ENCODE measurements at regions not wholly inside any gene's neighbourhood (a gene's known extent, or its start where the extent isn't known, plus 50 kb on each side); places are given as distances from the start of the nearest gene placed in this dataset.
"Not testable (repeated sequence)": the region's sequence is repeated elsewhere in the genome, so short reads cannot be mapped to it uniquely, and the experiment has no call there.

DNA sequence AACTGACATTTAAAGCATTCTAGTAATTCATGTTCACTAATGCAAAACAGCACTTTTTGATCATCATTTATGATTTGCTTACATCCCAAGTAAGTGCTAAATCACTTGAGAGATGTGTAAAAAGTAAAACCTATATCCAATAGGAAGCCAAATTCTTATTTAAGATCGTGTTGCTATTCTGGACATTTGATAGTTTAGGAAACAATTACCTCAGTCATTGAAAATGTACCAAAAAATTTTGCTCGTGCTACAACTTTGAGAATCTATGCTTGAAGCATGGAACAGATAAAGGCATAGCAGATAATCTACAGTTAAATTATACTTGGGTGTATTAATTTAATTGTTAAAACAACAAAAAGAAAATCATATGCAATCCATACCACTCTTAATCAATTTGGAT is 571.6 kb upstream of the NR2F2 start:
- no peak for DNase-seq (ENCODE audit: low read depth)

DNA sequence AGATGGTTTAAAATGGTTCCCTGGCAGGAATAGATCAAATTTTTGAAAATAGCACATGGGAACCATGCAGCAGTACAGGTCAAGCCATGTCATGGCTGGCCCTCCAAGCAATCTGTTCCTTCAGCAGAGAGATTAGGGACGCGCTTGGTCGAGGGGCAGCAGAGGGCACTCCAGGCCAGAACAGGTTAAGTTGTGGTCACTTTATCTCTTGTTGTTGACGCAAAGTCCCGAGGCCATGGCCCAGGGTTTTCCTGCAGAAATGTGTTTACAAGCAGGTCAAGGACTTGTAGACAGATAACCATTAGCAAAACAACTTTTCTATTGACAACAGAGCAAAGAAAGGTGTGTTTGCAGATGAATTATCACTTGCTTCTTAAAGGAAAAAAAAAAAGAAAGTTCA is 570.0 kb upstream of the NR2F2 start:
- DNase-seq (ENCODE audit: low read depth): no peak

DNA sequence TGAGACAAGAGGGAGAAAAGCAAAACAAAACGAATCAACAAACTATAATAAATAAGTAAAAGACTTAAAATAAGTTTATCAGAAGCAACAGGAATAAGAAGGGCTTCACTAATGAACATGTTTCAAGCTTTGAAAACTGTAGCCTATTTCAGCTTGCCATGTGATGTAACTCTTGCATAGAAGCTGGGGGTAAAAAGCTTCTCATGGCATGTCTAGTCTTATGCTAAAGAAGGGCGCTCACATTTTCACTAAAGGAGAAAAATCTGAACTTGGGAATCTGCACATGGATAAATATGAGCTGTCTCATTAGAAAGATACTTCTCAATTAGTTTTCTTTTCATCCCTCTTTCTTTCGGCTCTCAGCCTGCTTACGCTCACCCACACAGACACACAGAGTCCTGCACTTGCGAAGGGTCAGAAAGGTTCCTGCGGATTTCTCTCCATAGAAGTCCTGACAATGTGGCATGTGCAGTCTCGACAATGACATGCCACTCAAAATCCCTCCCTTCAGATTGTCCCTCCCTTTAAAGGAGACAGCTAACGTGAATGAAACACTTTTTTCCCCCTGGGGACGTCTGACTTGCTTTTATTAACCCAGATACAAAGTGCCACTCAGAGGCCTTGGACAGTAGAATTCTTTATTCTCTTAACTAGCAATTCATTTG is 568.9 kb upstream of the NR2F2 start:
- no peak for DNase-seq (ENCODE audit: low read depth)

DNA sequence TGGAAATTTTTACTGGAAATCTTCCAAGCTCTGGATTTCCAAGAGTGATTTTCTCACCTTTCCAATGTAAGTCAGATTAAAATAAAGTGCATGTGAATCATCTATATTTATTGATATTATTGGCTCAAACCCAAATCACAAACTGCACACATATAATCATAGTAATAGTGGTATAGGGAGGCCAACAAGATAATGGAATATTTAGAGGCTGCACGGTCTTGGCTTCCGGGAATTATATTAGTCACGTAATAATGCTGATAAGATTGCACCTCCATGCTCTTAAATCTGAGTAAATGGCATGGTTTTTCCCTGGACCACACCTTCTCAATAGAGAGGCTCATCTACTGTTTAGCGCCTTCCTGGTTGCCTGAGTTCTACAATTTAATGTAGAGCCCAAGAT is 567.1 kb upstream of the NR2F2 start:
- DNase-seq (ENCODE audit: low read depth): no peak

DNA sequence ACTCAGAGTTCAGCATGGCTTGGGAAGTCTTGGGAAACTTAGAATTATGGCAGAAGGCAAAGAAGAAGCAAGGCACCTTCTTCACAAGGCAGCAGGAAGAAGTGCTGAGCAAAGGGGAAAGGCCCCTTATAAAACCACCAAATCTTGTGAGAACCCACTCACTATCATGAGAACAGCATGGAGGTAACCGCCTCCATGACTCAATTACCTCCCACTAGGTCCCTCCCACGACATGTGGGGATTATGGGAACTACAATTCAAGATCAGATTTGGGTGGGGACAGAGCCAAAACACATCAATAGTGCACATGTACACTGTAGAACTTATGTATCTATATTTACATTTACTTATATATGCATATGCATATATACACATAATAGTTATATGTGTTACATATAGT is 565.3 kb upstream of the NR2F2 start:
- DNase-seq (ENCODE audit: low read depth): no peak

DNA sequence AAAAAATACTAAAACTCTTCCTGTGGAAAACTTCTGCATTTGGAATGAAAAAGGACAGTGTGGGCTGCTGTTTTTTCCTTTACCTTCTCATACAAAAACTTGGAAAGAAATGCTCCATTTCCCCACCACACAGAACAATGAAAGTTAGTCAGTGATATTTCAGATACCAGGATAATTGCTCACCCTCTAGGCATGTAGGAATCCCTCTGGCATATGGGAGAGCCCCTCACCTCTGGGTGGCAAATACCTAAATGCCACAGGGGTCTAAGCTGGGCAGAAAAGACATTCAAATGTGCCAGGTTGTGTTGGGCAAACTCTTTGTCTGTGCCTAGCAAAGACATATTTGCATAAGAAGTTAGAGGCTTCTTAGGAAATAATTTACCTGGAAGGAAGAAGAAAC is 560.3 kb upstream of the NR2F2 start:
- DNase-seq (ENCODE audit: low read depth): no peak

DNA sequence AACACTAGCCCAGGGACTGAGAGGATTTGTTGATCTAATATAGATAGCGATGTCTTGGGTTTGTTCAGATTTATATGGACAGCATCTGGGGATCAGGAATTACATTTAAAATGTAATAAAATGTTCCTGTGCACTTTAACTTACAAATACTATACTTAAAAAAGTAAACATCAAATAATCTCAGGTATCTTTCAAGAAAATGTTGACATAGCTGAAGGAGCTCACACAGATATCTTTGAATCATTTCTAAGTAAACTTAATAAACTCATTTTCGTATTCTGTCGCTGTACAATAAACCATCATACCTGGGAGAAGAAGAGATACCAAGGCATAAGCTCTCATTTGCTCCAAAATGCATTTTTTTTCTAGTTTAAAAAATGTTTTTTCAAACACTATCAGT is 557.5 kb upstream of the NR2F2 start:
- no peak for DNase-seq (ENCODE audit: low read depth)

DNA sequence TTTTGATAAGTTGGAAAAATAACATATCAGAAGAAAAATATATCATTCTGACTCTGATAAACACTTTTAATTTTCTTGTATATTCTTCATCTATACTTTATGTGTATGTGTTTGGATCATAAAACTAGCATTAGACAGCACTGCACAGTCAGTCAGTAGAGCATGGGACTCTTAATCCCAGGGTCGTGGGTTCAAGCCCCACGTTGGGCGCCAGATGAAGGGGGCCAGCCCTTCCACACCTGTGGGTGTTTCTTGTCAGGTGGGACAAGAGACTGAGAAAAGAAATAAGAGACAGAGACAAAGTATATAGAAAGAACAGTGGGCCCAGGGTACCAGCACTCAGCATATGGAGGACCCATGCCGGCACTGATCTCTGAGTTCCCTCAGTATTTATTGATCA is 546.0 kb upstream of the NR2F2 start:
- DNase-seq (ENCODE audit: low read depth): no peak

DNA sequence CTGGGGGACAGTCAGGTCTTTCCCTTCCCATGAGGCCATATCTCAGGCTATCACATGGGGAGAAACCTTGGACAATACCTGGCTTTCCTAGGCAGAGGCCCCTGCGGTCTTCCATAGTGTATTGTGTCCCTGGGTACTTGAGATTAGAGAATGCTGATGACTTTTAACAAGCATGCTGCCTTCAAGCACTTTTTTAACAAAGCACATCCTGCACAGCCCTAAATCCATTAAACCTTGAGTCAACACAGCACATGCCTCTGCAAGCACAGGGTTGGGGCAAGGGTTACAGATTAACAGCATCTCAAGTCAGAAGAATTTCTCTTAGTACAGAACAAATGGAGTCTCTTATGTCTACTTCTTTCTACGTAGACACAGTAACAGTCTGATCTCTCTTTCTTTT is 545.2 kb upstream of the NR2F2 start:
- DNase-seq (ENCODE audit: low read depth): not testable (repeated sequence)

DNA sequence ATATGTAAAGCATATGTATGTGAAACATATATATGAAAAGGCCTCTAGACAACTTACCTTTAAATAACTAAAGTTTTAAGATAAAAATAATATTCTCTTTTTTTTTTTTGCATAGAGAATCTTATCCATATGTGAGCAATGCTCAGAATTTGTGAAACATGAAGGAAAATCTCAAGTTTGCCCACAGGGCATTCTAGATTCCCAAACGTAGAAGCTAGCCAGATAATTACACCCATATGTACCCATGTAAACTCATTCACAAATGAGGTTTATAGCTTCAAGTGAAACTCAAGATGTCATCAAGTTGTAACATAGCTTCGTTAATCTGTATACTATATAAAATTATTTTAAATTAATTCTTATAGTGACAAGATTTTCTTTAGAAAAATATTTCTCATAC is 537.3 kb upstream of the NR2F2 start:
- DNase-seq (ENCODE audit: low read depth): no peak

DNA sequence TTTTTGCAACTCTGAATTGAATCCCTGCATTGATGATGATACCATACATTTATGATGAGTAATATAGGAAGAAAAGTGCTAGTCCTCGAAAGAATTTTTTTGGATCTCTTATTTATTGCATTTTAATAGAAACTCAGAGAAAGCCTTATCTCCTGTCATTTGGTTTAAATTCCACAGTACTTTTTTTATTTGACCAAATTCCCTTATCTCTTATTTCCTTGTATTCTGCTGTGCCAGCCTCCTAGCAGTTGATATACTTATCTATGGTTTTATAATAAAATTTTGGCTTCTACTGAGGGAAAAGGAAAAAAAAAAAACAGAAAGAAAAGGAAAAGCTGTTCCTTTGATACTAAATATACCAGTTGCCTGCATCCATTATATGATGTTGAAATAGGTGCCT is 535.1 kb upstream of the NR2F2 start:
- no peak for DNase-seq (ENCODE audit: low read depth)

DNA sequence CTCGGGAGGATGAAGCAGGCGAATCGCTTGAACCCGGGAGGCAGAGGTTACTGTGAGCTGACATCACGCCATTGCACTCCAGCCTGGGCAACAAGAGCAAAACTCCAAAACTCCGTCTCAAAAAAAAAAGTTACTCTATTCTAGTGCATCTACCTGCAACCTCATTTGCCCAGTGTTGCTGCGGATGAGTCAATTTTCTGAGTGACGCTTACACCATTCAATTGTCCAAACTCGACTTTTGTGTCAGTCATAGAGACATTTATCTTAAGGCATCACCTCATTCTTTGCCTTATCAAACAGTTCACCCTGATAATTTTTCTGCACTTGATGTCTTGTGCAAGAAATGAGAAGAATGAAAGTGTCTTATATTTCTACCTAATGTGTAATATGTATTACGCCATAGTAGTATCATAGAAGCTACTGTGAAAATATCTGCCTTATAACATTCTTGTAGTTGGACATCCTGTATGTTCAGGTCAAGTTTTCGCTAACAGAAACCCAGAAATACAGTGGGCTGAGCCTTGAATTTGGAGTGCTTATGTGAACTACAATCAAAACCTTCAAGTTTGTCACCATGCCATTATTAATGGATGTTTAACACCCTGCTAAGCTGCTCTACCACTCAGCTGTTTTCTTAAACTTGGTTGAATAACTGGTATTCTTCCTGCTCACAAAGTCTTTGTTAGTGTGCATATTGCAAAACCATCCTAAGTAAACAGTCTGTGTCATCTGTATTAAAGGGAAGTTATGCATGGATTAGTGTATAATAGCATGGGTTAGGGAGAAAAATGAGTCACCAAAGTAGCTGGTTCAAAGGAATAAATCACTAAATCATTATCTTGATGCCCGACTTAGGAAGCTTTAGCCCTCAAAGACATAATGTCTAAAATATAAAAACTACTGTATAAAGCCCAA is 531.0 kb upstream of the NR2F2 start:
- no peak for DNase-seq (ENCODE audit: low read depth)

DNA sequence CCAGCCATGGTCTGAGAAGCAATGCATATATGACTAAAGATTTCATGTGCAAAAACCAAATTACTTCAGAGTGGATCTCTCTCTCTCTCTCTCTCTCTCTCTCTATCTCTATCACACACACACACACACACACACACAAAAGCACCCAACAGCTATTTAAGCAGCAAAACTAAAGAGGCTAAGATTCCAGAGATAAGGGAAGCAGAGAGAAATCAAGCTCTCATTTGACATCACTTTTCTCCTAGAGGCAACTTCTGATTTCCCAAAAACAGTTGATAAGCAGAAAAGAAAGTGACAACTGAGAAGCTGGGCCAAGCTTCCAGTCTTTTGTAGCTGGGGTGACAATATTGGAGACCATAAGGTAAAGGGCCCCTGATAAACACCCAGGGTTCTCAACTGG is 526.0 kb upstream of the NR2F2 start:
- DNase-seq (ENCODE audit: low read depth): no peak

DNA sequence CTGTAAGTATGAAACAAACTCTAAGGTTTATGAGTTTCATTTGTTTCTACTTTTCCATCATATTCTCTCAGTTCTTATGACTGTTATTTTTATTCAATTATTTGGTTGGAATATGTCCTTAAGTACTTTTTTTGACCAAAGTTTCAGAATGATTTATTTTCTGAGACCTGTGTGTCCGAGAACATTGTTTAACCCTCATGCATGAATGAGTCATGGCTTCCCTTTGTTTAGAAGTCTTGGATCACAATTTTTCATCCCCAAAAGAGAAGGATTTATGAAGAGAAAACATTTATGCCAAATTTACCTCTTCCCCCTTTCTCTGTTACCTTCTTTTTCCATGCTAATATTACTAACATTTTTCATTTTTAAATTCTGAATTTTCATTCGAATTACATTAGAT is 518.0 kb upstream of the NR2F2 start:
- no peak for DNase-seq (ENCODE audit: low read depth)

DNA sequence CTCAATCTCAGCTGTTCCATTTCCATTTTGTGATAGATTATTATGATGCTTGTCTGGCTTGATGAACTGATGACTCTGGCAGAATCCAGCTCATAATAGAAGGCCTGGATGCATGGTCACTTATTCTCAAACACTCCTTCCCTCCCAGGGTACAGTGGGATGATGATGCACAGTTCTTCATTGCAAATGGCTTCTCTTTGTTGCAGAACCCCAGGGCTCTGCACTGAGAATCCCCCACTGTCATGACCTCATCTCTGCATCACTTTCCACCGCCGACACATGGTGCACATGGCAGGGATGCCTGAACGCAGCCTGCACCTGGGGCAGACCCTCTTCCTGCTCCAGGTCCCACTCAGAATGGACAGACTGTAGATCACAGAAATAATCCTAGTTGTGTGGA is 515.6 kb upstream of the NR2F2 start:
- no peak for DNase-seq (ENCODE audit: low read depth)

DNA sequence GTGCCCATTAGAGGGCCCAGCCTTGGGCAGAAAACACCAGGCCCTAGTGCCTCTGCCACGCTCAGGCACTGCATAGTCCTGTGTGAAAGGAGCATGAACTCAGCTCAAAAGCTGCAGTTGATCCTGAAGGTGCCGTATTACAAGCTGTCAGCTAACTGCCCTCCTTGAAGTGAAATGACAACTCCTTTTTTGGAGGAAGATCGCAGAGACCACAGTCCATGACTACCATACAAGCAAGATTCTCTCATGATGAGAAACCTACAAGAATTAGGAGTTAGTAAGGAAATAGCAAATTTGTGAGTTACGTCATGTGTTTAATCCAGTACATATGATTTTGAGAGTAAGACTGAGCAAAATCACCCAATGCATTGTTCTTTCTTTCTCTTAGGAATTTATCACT is 513.9 kb upstream of the NR2F2 start:
- no peak for DNase-seq (ENCODE audit: low read depth)

DNA sequence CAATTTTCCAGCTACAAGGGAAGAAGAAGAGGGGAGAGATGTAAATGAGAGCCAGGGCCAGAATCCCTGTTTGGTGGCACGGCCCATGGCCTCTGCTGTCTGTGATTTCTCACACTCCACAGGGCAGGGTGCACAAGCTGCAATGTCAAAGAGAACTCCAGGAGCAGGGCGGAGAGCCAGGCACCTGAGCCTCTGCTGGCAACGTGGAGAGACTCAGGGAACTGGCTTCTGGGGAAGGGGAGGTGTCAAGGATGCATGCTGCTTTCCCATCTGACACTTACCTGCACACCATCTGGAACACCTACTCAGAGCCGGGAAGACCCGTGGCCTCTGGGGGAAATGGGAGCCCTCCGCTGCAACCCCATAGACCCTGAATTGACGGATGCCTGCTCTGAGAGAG is 507.5 kb upstream of the NR2F2 start:
- no peak for DNase-seq (ENCODE audit: low read depth)

DNA sequence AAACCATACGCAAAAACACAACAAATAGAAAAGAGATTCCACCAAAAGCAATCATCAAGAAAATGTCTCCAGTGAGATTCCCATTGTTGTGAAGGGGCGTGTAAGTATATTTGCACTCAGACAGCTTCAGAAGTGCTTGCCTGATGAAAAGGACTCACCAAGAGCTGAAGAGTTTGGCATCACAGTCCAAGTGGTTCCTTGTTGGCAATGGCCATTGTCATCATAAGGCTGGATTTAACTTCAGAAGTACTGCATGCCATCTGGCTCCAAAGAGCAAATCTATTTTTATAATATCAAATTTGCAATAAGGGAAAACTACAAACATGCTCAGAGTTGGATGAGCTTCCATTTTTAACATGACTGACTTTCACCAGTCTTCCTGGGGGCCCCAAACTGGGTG is 505.3 kb upstream of the NR2F2 start:
- DNase-seq (ENCODE audit: low read depth): no peak

DNA sequence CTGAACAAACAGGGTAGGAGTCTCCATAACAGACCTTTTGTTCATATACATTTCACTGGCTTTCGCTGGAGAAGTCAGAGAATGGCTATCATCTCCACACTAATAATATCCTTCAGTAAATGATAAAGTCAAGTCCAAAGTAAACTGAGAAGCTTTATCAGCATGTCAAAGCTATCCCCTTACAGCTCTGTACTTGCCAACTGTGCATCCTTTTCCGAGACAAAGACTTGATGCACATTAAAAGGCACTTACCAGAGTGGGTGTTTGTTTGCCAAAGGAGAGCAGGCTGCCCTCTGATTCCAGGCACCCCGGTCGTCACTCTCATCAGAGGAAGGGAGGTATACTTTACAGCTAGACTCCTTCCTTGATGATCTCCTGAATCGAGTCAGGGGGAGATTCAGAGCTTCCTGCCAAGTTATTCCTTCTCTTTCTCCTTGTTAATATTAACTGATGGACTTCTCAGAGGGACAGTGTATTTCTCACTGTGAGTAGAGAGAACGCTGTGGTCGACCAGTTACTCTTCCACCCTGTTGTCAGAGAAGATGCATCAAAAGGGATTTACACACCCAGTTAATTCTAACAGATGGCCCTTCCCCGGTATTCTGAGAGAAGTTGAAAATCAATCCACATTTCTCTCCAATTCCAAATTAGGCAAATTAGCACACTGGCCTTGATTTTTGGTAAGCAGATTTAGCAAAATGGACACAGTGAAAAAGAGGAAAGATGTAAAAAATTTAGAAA is 504.7 kb upstream of the NR2F2 start:
- DNase-seq (ENCODE audit: low read depth): no peak

DNA sequence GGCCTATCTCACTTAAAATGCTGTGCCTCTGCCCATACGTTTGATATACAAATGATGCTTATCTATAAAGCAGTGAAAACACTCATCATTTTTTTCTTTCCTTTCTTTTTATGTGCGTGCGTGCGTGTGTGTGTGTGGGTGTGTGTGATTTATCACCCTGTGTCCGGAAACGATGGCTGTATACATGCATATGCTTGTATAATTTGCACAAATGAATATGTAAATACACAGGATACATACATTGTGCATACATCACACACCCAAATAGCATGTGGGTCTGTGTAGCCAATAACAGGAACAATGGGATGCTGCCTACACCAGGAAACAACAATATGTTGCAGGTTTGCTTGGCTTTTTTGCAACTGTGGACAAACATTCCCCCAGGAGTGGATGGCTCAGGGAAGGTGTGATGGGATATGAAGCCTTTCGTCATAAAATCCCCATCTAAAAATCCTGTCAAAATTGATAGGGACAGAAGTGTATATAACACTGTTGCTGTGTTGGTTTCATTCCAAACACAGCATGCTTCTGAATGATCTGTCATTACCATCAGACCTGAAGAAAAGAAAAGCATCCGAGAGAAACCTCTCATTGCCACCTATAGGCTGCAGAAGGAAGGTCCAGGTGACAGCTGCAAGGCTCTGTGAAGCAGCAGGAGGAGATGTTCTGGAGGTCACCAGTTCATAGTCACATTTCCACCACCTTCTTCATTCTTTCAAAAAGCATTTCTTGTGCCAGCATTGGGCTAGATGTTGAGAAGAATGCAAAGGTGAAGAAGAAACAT is 503.9 kb upstream of the NR2F2 start:
- DNase-seq (ENCODE audit: low read depth): no peak

DNA sequence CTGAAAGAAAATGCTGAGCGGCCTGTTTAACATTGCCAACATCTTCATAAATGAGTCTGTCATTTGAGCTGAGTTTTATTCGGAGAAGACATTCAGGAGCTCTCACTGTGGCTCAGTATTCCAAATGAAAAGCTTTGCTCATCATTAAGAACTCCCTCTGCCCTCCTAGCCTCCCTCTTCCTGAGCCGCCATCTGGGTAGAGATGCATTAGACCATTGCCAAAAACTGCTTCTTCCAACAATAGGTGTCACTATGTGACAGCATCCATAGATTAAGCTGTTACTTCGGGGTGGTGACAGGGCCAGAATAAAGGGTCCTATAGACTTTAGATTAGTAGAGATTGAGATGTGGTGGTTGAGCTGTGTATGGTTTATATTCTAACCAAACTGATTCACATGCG is 501.4 kb upstream of the NR2F2 start:
- no peak for DNase-seq (ENCODE audit: low read depth)

DNA sequence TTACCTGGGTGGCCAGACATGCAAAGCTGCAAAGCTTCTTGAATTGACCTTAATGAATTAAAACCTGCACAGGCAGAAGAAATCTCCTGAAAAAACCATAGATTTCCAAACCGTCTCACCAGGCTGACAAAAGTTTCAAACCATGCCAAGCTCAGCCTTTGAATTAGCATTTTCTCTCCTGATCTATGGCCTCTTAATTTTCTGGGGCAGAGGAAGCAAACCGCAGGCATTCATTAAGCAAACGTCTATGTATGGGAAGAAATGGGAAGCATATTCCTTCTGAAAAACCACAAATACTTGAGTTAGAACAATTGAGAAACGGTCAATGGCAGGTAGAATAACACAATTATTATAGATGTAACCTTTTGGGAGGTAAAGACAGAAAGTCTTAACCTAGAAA is 500.2 kb upstream of the NR2F2 start:
- no peak for DNase-seq (ENCODE audit: low read depth)
